HepG2 (cell line): ENCODE measurements at regions not wholly inside any gene's neighbourhood (a gene's known extent, or its start where the extent isn't known, plus 50 kb on each side); places are given as distances from the start of the nearest gene placed in this dataset.
"Not testable (repeated sequence)": the region's sequence is repeated elsewhere in the genome, so short reads cannot be mapped to it uniquely, and the experiment has no call there.

Source experiments
- ATAC-seq: fragments of 200-7000 bp; cut with Tn5 transposase; 3 replicates; pipeline ENCODE4 v1.9.1; 2020; ENCODE audit warnings: mild to moderate bottlenecking, moderate library complexity
- BruUV-seq: library from RNA; stranded (reverse); fragments of 400-500 nt; replicated peaks from 2 replicates; lab custom pipeline; 2021; lab: Mats Ljungman, UMichigan
- CTCF ChIA-PET: fragments of 300-600 bp; formaldehyde crosslinking; extraction: SDS; loops from one replicate; lab custom pipeline; 2021; ENCODE audit warnings: low total read pairs, inconsistent platforms, low intra/inter-chr PET ratio; lab: Yijun Ruan, JAX
- POLR2A ChIA-PET: fragments of 350-600 bp; sonication (Branson Sonifier 250); formaldehyde crosslinking; loops from one replicate; lab custom pipeline; 2020; ENCODE audit warnings: antibody characterized with exemption, inconsistent platforms; lab: Yijun Ruan, JAX
- DNase-seq: peaks from one replicate; pipeline ENCODE4 v3.0.0-alpha.2; 2015; ENCODE audit warnings: low spot score
- FAIRE-seq: peaks from 3 replicates; lab custom pipeline; 2011; peaks lifted over from hg19 to GRCh38; lab: Jason Lieb, UNC
- H2AFZ ChIP-seq: one replicate; pipeline ENCODE4 v1.6.1; 2011; ENCODE audit warnings: low read length, inconsistent platforms
- H3K27ac ChIP-seq: fragments of 300-600 bp; 3 replicates; pipeline ENCODE4 v1.8.0; 2011; ENCODE audit warnings: mixed run types, mild to moderate bottlenecking, mixed read lengths, low read length, inconsistent platforms; ENCODE audit not compliant: insufficient read depth; ENCODE audit errors: extremely low read length
- H3K27me3 ChIP-seq, 2 experiments: fragments of 200-600 bp in 1 of 2; 2 replicates in 1 of 2; 3 replicates in 1 of 2; pipeline versions ENCODE4 v1.6.0 to v1.8.0; 2011; ENCODE audit warnings: low read length in 2 of 2, mild to moderate bottlenecking in 2 of 2, moderate library complexity in 2 of 2, inconsistent platforms in 1 of 2; ENCODE audit not compliant: insufficient read depth in 2 of 2, control insufficient read depth in 1 of 2
- H3K36me3 ChIP-seq, 2 experiments: fragments of 200-600 bp in 1 of 2; replicated peaks in 1 of 2; 2 replicates in 1 of 2; 3 replicates in 1 of 2; pipeline versions ENCODE4 v1.5.1 to v1.8.0; 2011; ENCODE audit warnings: low read length in 2 of 2, inconsistent platforms in 1 of 2; ENCODE audit not compliant: insufficient read depth in 2 of 2, control insufficient read depth in 1 of 2
- H3K4me1 ChIP-seq: 2 replicates; pipeline ENCODE4 v1.5.1; 2012; ENCODE audit warnings: low read length, inconsistent platforms; ENCODE audit not compliant: insufficient read depth
- H3K4me2 ChIP-seq: 2 replicates; pipeline ENCODE4 v1.6.0; 2011; ENCODE audit warnings: low read depth, low read length, inconsistent platforms
- H3K4me3 ChIP-seq, 3 experiments: fragments of 200-600 bp in 1 of 3; sonication (generic), shearing (Covaris generic) in 1 of 3; replicated peaks in 1 of 3; 2 replicates each; pipeline ENCODE4 v1.5.1; 2011 to 2016; ENCODE audit warnings: low read length in 3 of 3, inconsistent platforms in 2 of 3, low read depth in 2 of 3, mild to moderate bottlenecking in 2 of 3, control low read depth in 1 of 3, mixed read lengths in 1 of 3; ENCODE audit not compliant: insufficient read depth in 1 of 3
- H3K79me2 ChIP-seq: one replicate; pipeline ENCODE4 v1.6.1; 2011; ENCODE audit warnings: low read length, inconsistent platforms; ENCODE audit not compliant: insufficient read depth
- H3K9ac ChIP-seq: 2 replicates; pipeline ENCODE4 v1.6.0; 2011; ENCODE audit warnings: mild to moderate bottlenecking, low read depth, low read length, inconsistent platforms; ENCODE audit not compliant: insufficient read depth
- H3K9me3 ChIP-seq: 2 replicates; pipeline ENCODE4 v1.5.1; 2012; ENCODE audit warnings: mild to moderate bottlenecking, low read length
- H4K20me1 ChIP-seq: 2 replicates; pipeline ENCODE4 v1.6.0; 2011; ENCODE audit warnings: inconsistent platforms, mild to moderate bottlenecking, low read length, moderate library complexity; ENCODE audit not compliant: insufficient read depth
- WGBS: methylation state at CpG from one replicate; pipeline ENCODE4 v1.1.6; 2017; ENCODE audit warnings: low lambda C conversion rate; 5-methylcytosine and 5-hydroxymethylcytosine counted together
- in situ Hi-C: cut with HindIII; loops from 2 replicates; pipeline ENCODE4 v1.10.0; 2017; ENCODE audit warnings: low pct_unique_long_range_greater_than_20kb; ENCODE audit not compliant: extremely low pct_ligation_motif_present
- intact Hi-C: fragments of 100-400 bp; cut with micrococcal nuclease; formaldehyde crosslinking; loops from one replicate; pipeline ENCODE4 v1.10.0; 2022; ENCODE audit not compliant: unreplicated experiment

- H3K79me2 ChIP-seq, FAIRE-seq, H3K4me1 ChIP-seq, H3K9ac ChIP-seq, intact Hi-C loops, H3K27ac ChIP-seq, CTCF ChIA-PET, H3K36me3 ChIP-seq, BruUV-seq, H3K4me3 ChIP-seq, DNase-seq, H2AFZ ChIP-seq, H4K20me1 ChIP-seq, POLR2A ChIA-PET, H3K27me3 ChIP-seq, H3K9me3 ChIP-seq, H3K4me2 ChIP-seq, in situ Hi-C loops: not testable (repeated sequence)
- no CpG with 5 or more reads among the region's 11 CpGs for WGBS
- peak; percentile 97 for ATAC-seq
Observed at GRCh38 chr15:20430495-20430894, 111.1 kb downstream of the GOLGA6L6 start.

- H3K4me2 ChIP-seq, H3K36me3 ChIP-seq, POLR2A ChIA-PET, in situ Hi-C loops, FAIRE-seq, H3K27ac ChIP-seq, H3K4me3 ChIP-seq, H3K9me3 ChIP-seq, H3K27me3 ChIP-seq, H3K9ac ChIP-seq, H2AFZ ChIP-seq, H4K20me1 ChIP-seq, intact Hi-C loops, BruUV-seq, H3K79me2 ChIP-seq, CTCF ChIA-PET, ATAC-seq, DNase-seq, H3K4me1 ChIP-seq: not testable (repeated sequence)
- 5% methylated on average over 2 of the region's 2 CpGs for WGBS
Observed at GRCh38 chr15:20420710-20421109, 120.9 kb downstream of the GOLGA6L6 start.

GRCh38 chr15:20416618-20417017, 125.0 kb downstream of the GOLGA6L6 start:
- H3K36me3 ChIP-seq, H3K4me2 ChIP-seq, H3K27me3 ChIP-seq, intact Hi-C loops, in situ Hi-C loops, CTCF ChIA-PET, BruUV-seq, ATAC-seq, POLR2A ChIA-PET, H3K4me3 ChIP-seq, H3K9ac ChIP-seq, H3K9me3 ChIP-seq, H3K27ac ChIP-seq, H3K79me2 ChIP-seq, H3K4me1 ChIP-seq, H2AFZ ChIP-seq, FAIRE-seq, H4K20me1 ChIP-seq, DNase-seq: not testable (repeated sequence)
- 37% methylated on average over 7 of the region's 7 CpGs for WGBS

- in situ Hi-C loops, H3K9me3 ChIP-seq, CTCF ChIA-PET, H3K27me3 ChIP-seq, ATAC-seq, BruUV-seq, H3K9ac ChIP-seq, H3K4me1 ChIP-seq, H3K36me3 ChIP-seq, H3K4me2 ChIP-seq, H4K20me1 ChIP-seq, H3K79me2 ChIP-seq, FAIRE-seq, intact Hi-C loops, H3K27ac ChIP-seq, H3K4me3 ChIP-seq, POLR2A ChIA-PET, DNase-seq, H2AFZ ChIP-seq: not testable (repeated sequence)
- WGBS, result 43% methylated on average over 4 of the region's 4 CpGs
Observed at GRCh38 chr15:20409667-20410198, 131.9 kb downstream of the GOLGA6L6 start.
